ENCODE measurements at regions not wholly inside any gene's neighbourhood (a gene's known extent, or its start where the extent isn't known, plus 50 kb on each side); places are given as distances from the start of the nearest gene placed in this dataset.

DNA sequence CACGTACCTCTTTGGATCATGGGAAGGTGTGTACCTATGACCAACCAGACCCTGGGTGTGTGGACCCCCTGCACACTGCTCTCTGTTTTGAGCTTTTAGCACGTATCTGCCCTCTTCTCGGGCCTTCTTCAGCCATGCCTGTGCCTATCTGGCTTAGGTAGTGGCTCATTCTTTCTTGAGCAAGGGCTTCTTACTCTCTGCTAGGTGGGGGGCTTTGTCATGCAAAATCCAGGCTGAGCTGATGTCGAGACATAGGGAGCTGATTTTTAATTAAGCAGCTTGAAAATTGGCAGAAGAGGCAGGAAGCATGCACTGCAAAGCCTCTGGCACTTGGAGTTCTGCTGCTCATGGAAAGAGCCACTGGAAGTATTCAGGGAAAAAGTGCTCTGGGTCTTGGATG is 181.6 kb upstream of the IRX6 start:
- no peak for DNase-seq (ENCODE audit: low spot score)
- intact Hi-C loops (cut with DNase I): no loop called here

DNA sequence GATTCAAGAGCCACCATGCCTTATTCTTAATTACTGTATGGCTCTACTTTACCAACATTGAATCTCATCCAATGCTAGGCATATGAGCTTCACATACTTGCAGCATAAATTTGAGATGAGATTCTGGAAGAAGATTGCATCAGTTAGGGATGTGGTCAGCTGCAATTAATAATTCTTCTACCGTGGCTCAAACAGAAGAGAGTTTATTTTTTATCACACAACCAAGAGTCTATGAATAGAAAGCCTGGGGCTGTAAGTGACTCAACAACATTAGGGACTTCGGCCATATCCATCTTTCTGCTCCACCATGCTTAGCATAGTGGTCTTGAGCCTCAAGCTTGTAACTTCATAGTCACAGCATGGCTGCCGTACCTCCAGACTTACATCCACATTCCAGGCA is 179.4 kb upstream of the IRX6 start:
- intact Hi-C loops (cut with DNase I): no loop called here
- no peak for DNase-seq (ENCODE audit: low spot score)

DNA sequence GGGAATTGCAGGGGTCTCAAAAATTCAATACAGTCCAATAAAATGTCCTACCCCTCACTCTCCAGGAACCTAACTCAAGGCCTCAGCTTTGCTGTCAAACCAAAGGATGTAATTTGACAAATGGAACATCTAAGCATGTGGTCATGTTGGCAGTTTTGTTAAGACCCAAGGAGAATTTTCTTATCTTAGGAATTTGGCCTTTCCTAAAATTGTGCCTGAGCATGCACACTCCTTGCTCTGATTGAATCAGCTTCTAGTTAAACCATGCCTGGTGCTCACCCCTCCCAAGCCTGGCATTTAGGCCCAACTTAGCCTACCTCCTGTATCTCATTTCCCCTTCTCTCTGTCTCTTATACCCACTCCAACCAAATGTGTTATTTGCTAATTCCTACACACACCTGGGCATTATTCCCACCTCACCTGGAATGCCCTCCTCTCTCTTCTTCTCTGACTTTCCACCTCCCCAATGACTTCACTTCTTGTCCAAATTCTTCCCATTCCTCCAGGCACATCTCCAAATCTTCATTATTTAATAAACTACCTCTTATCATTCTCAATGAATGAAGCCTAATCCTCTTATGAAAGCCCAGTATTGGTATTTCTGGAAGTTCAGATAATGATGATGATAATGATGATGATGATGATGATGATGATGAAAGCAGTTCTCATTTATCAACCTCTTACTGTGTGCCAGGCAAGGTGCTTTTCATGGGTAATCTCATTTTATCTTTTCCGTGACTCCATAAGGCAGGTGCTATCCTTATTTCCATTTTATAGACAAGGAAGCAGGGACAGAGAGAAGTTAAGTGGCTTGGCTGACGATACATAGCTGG is 178.0 kb upstream of the IRX6 start:
- intact Hi-C loops (cut with DNase I): no loop called here

DNA sequence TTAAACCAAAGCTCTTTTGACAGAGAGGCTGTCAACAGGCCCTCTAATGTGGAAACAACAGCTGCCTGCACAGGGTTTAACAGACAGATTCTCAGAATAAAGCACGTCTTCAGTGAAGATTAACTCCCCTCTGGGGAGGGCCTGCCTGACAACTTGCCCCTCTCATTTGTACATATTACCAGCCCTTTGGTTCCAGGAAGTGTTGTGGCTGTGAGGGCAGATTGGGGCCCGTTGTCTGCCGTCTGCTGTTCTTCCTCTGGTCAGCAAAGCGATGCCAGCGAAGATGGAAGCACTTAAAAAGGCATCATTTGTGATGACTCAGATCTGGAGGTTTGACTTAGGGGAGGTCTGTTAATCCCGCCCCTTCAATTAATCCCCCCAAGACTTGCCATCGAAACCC is 177.0 kb upstream of the IRX6 start:
- no peak for DNase-seq (ENCODE audit: low spot score)
- intact Hi-C loops (cut with DNase I): no loop called here

More for the DNA sequence above, 178.0 kb upstream of the IRX6 start:
- no peak for DNase-seq (ENCODE audit: low spot score)

DNA sequence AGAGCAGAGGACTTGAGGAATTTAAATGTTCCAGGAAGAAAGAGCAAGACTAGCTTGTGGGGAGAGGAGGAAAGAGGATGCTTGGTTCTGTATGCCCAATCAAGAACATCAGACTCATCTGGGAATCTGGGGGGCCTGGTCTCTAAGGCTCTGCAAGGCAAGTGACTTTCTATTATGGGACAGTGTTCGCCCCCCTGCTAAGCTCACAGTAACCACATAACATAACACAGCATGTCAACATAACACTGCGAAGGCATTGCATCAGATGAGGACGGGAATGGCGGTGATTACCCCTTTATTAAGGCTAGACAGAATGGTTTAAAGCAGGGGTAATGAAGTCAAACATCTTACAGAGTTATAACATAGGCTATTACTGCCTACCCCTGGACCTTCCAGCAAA is 176.6 kb upstream of the IRX6 start:
- intact Hi-C loops (cut with DNase I): no loop called here
- no peak for DNase-seq (ENCODE audit: low spot score)

DNA sequence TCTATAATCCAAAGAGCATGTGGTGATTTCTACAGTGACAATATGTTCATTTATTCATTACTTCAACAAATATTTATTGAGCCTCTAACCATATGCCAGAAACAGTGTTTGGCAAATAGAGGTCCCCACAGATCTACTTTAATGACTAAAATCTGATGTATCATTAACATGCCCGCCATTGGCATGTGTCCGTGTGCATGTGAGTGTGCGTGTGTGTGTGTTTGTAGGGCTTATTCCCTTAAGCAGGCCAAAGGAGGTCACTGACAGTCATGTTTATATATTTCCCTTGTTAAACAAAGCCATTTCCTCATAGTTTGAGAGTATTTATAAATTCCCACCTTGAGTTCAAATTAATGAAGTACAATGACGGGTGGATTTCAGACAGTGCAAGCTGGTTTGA is 174.4 kb upstream of the IRX6 start:
- DNase-seq (ENCODE audit: low spot score): no peak
- intact Hi-C loops (cut with DNase I): no loop called here

DNA sequence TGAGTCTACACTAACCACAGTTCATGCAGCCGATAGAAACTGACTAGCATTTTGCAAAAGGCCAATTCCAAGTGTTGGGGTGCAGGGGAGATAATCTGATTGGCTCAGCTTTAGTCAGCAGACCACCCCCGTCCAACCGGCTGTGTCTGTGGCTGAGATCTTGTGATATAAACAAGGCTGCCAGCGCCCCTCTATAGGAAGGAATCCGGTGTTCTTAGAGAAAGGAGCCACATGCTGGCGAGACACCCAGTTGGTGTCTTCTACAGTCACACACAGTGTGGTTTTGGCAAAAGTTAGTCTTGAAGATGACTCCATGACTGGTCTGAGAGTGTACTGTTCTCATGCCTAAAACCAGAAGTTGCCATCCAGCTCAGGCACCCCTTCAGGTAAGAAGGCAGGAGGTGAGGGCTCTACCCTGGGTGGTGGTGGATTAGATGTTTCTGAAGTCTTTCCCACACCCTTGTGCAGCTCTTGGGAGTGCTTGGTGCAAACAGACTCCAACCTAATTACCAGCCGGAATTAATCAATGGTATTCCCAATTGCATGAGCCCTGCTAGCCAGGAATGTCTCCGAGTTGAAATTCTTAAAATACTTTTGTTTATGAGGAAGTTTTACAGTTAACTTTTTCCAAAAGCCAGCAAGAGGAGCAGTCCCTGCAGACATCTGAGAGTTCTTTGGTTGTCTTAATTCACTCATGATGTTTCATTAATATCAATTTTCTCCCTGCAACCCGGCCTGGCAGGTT is 172.3 kb upstream of the IRX6 start:
- intact Hi-C loops (cut with DNase I): no loop called here
- no peak for DNase-seq (ENCODE audit: low spot score)

DNA sequence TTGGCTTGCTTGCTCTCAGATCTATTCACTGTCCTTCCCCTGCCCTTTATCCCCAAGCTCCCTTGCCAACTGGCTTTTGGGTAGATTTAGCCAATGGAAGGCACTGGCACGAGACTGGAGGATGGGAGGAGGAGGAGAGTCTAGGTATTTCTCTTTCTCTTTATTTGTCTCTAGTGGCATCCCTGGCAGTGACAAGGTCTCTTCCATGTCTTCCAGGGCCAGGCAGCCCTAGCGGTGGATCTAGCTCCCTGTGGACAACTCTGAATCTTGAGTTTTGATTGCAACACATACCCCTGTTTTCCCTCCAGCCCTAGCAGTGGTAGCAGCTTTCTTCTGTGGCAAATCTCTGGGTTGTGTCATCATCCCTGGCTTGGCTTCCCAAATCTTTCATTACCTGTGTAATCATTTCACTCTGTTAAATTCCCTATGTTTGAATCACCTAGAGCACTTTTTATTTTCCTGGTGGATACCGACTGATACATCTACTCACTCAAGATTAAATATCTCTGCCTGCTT is 171.1 kb upstream of the IRX6 start:
- no peak for DNase-seq (ENCODE audit: low spot score)
- intact Hi-C loops (cut with DNase I): no loop called here

DNA sequence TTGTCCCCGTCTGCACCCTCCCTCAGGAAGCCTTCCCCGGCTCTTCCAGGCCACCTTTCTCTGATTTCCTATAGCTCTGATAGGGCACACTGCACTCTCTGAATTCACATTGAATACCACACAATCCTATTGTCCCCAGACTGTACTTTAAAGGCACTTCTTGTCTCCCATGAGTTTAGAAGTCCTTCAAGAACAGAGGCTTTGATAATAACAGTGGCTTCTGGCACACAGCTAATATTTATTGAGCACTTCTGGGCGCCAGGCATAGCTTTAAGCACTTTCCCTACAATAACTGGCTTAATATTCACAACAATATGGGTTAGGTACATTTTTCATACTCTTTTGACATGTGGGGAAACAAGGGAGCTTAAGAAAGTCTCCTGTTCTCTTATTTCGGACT is 169.7 kb upstream of the IRX6 start:
- no peak for DNase-seq (ENCODE audit: low spot score)
- intact Hi-C loops (cut with DNase I): no loop called here

DNA sequence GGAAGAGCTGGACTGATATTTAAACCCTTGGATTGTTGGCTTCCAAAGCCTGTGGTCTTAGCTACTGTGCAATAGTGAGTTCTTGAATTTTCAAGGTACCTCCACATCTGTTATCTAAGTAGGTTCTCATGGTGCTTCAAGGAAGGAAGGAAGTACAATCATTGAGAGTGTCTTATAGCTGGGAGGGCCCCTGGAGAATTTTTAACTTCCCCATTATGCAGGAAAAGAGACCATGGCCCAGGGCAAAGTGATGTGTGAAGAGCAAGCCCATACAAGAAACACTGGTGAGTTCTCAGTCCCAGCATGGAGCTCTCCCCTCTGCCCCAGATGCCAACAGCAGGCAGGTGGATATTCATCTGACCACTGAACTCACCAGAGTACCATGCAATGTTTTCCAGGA is 169.0 kb upstream of the IRX6 start:
- DNase-seq (ENCODE audit: low spot score): no peak
- intact Hi-C loops (cut with DNase I): no loop called here

DNA sequence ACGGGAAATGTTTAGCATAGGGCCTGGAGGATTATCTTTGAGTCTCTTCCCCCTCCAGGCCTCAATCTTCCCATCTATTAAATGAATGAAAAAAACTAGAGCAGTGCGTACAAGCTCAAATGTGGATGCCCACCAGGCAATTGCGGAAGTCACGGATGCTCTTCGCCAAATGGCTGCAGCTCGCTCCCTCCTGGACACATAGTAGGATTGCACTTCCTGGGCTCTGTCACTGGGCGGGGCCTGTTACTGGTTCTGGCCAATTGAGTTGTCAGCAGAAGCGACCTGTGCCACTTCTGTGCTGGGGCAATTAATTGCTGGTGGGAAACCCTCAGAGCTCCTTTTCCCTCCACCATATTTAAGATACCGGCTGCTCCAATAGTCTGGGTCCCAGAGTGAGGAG is 168.2 kb upstream of the IRX6 start:
- intact Hi-C loops (cut with DNase I): no loop called here
- DNase-seq (ENCODE audit: low spot score): no peak

DNA sequence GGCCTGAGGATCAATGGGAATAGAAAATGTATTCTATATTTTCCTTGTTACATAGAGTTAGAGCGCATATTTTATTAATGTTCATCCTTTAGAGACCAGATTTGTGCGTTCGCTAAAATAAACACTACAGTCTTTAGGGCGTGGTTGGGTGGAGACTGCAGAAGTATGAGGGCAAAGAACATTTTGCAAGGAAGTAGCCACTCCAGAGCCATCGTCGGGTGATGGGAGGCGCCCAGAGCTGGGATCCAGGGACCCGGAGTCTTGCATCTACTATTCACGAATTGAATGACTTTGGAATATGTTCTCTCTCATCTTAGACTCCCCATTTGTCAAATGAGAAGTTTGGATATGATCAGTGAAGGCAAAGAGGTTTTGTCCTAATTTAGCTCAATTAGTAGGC is 154.2 kb upstream of the IRX6 start:
- intact Hi-C loops (cut with DNase I): no loop called here
- DNase-seq (ENCODE audit: low spot score): no peak

DNA sequence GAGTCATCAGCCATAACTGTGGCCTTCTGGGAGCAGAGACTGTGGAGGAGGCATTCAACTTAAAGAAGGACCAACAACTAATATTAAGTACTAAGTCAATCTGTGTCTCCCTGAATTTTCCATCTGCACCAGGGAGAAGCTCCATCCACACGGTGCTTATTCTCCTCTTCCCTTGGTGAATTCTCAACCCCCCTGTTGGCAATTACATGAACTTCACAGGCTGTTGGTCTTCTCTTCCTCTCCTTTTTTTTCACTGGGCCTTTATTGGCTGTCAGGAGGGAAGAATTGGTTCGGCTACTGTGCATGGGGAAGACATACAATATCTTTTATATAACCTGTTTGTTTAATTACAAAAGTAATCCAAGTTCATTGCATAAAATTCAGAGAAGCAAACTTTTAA is 152.8 kb upstream of the IRX6 start:
- intact Hi-C loops (cut with DNase I): no loop called here
- no peak for DNase-seq (ENCODE audit: low spot score)

DNA sequence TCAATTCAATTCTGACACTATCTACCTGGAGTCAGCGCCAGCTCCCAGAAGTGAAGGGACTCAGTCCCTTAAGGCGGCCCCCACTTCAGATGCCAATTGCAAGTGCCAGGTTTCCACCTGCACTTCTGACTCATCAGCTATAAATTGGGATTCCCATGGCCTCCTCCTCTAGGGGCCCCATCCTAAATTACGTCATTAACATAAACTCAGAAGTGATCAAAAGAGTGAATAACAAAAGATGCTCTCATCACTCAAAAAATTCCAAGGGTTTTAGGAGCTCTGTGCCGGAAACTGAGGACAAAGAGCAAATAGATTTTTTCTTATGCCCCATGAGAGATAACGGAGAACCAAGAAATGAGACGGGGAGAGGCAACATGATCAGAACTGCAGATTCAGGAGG is 148.6 kb upstream of the IRX6 start:
- intact Hi-C loops (cut with DNase I): no loop called here

DNA sequence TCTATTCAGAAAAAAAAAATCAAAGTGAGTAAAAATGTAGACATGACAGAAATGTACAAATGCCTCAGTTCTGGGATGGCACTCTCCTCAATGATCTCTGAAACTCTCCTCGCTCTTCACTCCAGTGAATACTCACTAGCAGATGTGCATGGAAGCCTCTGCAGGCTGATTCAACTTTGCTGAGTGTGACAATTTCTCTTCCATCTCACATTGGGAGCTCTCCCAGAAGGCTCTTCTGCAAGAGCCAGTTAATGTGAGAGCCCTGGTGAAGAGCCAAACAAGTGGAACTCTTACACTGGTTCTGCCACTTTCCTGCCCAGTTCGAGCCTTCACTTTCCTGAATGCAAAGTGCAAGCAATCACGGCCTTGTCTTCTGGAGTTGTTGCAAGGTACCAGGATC is 147.1 kb upstream of the IRX6 start:
- intact Hi-C loops (cut with DNase I): no loop called here
- no peak for DNase-seq (ENCODE audit: low spot score)

More for the DNA sequence above, 148.6 kb upstream of the IRX6 start:
- DNase-seq (ENCODE audit: low spot score): no peak

DNA sequence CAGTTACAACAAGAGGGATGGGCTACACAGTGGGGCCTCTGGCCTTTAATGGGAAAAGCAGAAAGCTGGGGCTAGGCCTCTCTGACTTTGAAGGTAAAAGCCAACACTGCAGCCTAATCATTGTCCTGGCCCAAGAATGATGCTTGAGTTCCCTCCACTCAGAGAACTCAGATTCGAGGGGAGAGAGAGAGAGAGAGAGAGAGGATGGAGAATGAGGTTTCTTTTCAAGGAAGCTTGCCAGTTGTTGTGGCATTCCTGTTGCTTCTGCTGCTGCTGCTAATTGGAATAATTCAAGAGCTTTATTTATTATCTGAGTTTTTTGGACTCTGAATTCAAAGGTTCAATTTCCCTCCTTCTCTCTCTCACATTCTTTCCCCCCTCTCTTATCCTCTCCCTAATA is 144.6 kb upstream of the IRX6 start:
- DNase-seq (ENCODE audit: low spot score): no peak
- intact Hi-C loops (cut with DNase I): no loop called here

DNA sequence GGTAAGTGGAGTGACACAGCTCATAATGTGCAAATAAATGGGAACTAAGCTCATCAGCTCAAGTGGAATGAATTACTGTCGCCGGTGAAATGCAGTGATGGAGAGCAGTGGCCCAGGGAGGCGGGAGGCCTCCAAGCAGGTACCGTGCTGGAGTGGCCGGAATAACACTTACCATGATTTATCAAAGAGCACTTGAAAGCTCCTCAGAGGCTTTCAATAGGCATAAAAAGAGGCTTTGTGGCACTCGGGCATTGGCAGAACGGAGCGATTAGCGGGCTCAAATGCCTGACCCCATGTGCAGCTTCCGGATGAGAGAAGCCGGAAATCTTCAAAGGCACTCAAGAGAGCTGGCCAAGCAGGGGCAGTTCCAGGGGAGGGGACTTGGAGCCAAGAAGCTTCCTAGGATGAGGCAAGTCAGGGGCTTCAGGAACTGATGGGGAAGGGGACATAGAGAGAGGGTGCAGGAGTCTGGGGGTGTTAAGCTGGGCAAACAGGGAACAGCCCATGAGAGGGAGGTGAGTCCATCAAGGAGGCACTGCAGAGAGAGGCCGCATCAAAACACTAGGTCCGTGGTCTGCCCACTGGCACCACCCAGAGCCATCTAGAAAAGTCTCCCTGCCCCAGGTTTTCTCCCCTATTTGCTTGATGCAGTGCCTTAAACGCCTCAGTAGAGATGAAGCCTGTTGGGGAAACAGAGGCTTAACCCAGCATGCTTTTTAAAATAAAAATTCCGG is 144.0 kb upstream of the IRX6 start:
- no peak for DNase-seq (ENCODE audit: low spot score)
- intact Hi-C loops (cut with DNase I): no loop called here

DNA sequence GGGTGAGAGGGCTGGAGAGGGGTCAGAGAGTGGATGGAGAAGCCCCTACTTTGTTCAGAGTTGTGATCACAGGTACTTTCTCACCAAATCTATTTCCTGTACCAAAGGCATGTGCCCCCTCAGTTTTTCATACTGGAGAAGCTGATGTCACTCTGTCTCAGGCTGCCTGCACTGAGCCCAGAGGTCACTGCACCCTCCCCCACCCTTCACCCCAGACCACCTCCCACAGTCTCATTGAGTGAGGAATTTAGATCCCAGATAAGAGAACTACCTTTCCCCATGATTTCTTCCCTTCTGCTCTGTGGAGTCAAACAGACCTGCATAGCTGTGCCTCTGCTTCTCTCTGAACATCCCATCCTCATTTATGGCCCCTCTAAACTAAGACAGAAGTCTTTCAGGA is 140.0 kb upstream of the IRX6 start:
- intact Hi-C loops (cut with DNase I): no loop called here
- no peak for DNase-seq (ENCODE audit: low spot score)

DNA sequence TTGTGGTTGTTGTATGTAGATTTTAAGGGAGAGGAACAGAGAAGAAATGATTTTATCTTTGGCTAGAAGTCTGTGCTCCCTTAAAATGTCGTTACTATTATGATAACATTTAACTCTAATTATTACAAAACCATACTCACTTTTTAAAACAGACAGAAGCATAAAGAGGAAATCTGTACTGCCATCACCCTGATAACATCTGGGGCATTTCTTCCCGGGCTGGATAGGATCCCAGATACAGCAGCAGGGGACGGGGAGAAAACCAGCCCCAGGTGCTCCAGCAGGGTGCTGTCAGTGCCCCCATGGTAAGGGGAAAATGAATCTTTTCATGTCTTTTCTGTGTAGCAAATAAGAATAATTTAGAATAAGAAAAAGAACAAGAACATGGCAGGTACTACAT is 139.4 kb upstream of the IRX6 start:
- no peak for DNase-seq (ENCODE audit: low spot score)
- intact Hi-C loops (cut with DNase I): no loop called here

DNA sequence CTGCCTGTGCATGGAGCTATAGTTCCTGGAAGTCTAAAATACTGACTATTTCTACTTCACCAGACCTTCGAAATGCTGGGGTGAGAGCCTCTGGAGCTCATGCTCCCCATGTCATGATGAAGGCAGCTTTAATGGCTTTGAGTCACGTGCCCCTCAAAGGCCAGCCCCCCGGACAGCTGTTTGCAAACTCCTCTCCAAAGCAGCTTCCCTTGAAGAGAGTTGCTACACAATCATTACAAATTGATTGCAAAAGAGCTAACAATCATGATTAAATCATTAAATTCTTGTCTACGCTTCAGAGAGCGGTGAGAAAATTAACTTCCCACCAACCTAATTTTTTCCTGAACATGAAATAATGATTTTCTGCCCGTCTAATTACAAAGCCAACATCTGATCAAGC is 134.8 kb upstream of the IRX6 start:
- DNase-seq (ENCODE audit: low spot score): no peak
- intact Hi-C loops (cut with DNase I): no loop called here
